GM21737 (cell line): ENCODE measurements at regions not wholly inside any gene's neighbourhood (a gene's known extent, or its start where the extent isn't known, plus 50 kb on each side); places are given as distances from the start of the nearest gene placed in this dataset.
"Not testable (repeated sequence)": the region's sequence is repeated elsewhere in the genome, so short reads cannot be mapped to it uniquely, and the experiment has no call there.

Source experiments
- ATAC-seq: cut with Tn5 transposase; IDR thresholded peaks from one replicate; pipeline ENCODE4 v1.9.1; 2021; ENCODE audit warnings: mild to moderate bottlenecking, moderate library complexity; ENCODE audit not compliant: unreplicated experiment

DNA sequence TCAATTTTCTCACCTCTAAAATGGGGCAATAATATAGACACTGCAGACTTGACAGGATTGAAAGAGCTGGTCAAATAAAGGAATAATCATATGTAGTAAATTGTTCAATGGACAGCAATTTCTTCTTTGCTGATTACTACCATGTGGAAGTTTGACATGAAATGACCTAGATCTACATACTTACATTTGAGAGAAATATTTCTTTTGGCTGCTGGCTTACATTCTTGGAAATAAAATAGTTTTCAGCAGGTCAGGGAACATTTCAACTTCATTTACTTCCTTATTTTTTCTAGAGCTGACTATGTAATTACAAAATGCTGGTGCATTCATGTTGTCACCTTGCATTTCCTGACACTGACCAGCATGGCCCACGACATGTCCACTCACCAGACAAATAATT is 294.6 kb upstream of the MIR17HG start:
- no peak for ATAC-seq

DNA sequence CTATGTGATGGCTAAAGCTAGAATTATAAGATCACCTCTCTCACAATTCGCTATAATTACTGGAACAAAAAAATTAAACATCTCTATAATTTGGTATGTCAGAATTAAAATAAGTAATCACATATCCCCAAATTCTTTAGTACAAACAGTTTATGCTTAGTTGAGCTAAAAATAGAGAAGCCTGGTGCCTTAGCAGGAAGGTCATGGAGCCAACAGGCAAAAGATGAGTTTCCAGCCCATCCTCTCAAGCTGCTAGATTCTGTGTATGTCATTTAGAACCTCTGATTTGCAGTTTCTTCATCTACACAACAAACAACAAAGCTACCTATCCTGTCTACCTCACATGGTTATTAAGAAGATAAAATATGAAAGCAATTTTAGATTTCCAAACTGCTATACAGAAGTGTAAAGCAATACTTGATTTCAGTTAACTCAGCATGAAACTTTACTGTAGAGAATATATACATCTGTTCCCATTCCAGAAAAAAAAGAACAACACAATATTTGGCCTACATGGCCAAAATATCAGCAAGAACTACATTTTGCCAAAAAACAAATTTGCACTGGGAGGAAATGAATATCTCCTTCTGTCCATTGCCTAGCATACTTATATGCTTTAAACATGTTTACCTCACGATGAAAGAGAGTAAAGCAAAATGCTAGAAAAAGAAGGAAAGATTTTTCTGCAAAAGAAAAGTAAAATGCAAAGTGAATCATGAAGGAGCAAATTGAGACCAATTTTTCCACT is 294.0 kb upstream of the MIR17HG start:
- ATAC-seq: no peak

GRCh38 chr13:91054902-91055301 is 292.6 kb upstream of the MIR17HG start:
- ATAC-seq: no peak

- no peak for ATAC-seq
Observed at GRCh38 chr13:91056746-91057145, 290.7 kb upstream of the MIR17HG start.

DNA sequence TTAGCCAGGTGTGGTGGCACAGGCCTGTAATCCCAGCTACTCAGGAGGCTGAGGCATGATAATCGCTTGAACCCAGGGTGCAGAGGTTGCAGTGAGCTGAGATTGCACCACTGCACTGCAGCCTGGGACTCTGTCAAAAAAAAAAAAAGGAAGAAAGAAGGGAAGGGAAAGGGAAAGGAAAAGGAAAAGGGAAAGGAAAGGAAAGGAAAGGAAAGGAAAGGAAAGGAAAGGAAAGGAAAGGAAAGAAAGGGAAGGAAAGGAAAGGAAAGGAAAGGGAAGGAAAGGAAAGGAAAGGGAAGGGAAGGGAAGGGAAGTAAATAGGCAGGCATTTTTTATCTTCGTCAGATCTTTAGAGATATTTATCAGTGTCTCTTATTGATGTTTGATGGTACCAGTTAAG is 290.0 kb upstream of the MIR17HG start:
- not testable (repeated sequence) for ATAC-seq

DNA sequence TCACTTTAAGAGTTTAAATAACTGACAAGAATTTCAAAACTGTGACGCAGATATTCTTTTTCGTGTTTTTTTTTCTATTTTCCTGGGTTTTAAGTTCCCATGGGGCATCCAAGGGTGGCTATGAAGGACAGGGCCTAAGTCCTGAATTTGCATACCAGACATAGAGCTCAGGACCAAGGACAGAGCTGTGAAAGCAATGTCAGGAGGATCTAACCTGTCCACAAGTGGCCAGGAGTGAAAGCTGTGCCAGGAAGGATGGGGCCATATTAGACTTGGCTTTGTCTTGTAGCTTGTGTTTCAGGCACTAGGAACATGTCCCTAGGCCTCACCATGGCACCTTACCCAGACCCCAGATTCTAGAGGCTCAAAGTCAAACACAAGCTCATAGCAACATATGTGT is 289.4 kb upstream of the MIR17HG start:
- ATAC-seq: no peak

- no peak for ATAC-seq
Observed at GRCh38 chr13:91058919-91059318, 288.6 kb upstream of the MIR17HG start.

- ATAC-seq: no peak
Observed at GRCh38 chr13:91066745-91067144, 280.7 kb upstream of the MIR17HG start.

DNA sequence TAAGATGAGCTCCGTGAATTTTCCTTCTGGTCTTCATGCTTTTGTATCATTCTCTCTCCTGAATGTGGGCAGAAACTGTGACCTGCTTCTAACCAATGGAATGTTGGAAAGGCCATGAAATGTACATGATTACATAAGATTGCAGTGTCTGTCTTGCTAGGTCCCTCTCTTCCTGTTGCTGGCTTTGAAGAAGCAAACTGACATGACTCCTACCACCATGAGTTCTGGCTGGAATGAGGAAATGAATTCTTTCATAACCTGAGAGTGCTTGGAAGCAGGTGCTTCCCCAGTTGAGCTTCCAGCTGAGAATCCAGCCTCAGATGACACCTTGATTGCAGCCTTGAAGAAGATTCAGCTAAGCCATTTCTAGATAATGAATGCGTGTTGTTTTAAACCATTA is 275.0 kb upstream of the MIR17HG start:
- no peak for ATAC-seq

GRCh38 chr13:91074091-91074490 is 273.4 kb upstream of the MIR17HG start:
- ATAC-seq: no peak

GRCh38 chr13:91076830-91077229 is 270.7 kb upstream of the MIR17HG start:
- ATAC-seq: no peak

DNA sequence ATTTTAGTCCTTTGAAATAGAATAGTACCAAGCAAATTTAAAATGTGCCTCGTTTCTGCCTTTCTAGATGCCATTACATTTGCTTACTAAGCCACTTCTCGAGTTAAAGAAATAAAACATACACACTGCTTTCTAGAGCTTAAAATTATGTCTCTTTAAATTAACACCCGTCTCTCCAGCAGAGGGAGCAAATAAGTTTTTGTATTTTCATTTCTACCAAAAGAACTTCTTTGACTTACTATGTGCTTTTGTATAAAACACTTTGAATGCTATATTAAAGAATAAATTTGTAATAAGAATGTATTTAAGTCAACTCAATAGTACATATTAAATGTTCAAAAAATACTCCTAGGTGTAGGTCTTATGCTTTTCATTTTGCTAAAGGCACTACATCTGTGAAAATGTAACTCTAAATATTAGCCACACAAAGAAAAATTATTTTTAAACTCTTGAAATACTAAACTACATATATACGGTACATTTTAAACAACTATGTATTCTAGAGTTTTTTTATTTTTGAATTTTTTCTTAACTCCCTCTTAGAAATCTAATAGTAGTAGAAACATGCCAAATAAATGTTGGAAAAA is 269.3 kb upstream of the MIR17HG start:
- no peak for ATAC-seq

GRCh38 chr13:91079176-91079575 is 268.3 kb upstream of the MIR17HG start:
- ATAC-seq: no peak

- ATAC-seq: no peak
Observed at GRCh38 chr13:91085127-91085526, 262.4 kb upstream of the MIR17HG start.

- ATAC-seq: no peak
Observed at GRCh38 chr13:91086936-91087716, 260.4 kb upstream of the MIR17HG start.

DNA sequence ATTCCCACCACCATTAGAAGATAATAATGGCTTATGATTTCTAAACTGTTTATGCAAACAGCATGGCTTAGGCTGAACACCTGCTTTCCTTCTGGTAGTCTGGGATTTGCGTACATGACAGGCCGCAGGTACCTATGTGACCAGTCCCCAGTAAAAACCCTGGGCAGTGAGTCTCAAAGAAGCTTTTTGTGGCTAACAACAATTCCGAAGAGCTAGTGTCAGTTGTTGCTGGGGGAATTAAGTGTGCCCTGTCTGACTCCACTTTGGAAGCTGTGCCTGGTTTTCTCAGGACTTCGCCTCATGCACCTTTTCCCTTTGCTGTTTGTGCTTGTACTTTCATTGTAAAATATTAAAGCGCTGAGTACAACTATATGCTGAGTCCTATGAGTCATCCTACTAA is 250.2 kb upstream of the MIR17HG start:
- ATAC-seq: no peak

DNA sequence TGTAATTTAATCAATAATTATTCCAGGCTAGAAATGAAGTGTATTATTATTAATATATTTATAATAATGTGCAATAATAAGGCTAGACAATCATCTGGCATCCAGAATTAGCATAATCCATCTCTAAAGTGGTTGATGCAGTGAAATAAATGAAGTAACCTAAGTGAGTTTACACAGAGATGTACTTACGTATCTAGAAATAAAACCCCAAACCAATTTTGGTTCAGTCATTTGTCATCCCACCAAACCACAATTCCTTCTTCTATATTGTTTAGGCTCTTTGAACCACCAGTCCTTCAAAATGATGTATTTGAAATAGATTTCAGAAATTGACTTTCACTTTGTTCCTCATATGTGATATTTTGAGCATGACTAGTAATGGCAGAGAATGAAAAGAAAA is 247.6 kb upstream of the MIR17HG start:
- ATAC-seq: no peak

DNA sequence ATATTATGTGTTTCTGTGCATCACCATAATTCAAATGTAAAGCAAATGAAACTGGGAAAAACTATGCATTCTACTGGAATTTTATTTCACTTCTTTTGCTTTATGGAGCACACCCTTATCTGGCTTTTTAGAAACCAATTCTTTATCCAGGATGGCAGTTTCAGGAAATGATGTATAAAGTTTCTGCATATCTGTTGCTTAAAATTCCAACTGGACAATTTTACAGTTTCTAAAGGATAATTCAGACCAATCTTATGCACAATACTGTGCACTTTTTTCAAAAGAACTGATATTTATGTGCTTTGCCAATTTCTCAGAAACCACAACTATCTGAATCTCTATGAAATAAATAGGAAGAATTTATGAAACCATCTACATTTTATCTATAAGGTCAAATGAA is 246.5 kb upstream of the MIR17HG start:
- ATAC-seq: no peak

DNA sequence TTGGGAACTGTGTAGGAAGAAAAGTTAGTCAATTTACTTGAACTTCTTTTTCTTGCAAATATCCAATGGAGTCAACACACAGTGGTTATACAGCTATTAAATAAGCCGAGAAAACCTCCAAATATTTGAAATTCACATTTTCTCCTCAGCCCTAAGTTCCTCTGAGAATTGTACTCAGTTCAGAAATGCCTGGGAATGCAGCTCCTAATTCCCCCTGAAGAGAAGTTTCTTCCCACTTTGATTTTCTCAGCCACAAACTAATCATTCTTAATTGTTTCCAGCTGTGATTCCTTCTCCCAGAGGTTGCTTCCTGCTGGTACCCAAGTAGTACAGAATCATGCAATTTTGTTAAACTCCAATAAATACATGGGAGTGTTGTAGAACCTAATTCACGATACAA is 246.1 kb upstream of the MIR17HG start:
- no peak for ATAC-seq

DNA sequence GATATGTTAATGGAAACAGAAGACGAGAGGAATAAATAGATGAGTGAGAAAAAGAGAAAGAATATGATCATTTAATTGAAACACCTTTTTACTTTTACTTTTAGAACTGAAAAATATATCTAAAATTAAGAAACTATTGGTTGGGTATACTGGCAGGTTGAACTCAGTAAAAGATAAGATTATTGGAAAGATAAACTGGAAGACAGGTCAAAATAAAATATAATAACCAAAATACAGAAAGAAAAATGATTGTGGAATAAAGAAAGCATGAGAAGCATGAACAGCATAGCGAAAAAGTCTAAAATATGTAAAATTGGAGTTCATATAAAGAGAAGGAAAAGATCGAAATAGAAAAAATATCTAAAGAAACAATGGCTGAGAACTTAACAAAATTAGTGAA is 242.2 kb upstream of the MIR17HG start:
- no peak for ATAC-seq

DNA sequence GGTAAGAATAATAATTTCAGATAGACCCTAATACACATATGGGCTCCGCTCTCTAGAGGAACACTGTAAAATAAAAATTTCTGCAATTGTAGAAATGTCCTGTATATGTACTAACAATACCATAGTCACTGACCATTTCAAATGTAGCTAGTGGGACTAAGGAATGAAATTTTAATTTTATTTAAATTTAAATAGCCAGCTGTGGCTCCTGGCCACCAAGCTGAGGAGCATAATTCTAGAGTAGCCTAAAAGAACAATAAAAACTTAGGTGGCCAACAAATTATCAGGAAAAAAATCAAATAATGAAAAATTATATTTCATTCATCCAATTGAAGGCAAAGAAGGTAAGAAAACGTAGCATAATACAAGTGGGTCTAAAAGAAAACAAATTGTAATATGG is 240.9 kb upstream of the MIR17HG start:
- no peak for ATAC-seq

DNA sequence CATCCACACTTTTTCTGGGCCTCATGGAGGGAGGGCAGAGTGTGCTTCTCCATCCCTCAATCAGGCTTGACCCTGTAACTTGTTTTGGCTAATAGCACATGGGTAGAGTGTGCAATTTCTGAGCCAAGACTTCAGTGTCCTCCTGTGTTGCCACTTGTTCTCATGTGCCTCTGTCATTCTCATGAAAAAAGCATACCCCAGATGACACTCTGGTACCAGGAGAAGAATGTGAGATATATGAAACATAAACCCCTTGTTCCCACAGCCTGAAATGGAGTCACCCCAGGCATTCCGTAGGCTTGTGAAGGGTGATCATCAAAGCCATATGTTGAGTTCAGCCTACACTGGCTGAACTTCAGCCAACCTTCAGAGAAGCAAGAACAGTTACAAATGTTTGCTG is 239.2 kb upstream of the MIR17HG start:
- ATAC-seq: no peak
